Adrenal gland (tissue), 5 donors: ENCODE measurements at regions not wholly inside any gene's neighbourhood (a gene's known extent, or its start where the extent isn't known, plus 50 kb on each side); places are given as distances from the start of the nearest gene placed in this dataset.

Experiments used
- CTCF ChIP-seq, 6 experiments: fragments of 450-650 bp in 4 of 6; fragments of 200-600 bp in 2 of 6; sonication (generic) in 1 of 6; IDR thresholded peaks; 1 replicate in 5 of 6; 2 replicates in 1 of 6; pipeline versions ENCODE4 v1.5.1 to v1.8.0; 2016 to 2021; ENCODE audit warnings: antibody characterized with exemption in 6 of 6, mild to moderate bottlenecking in 2 of 6, moderate library complexity in 1 of 6
- POLR2A ChIP-seq, 2 donors: fragments of 450-650 bp; IDR thresholded peaks; one replicate each; pipeline ENCODE4 v1.6.1; 2017; ENCODE audit warnings: antibody characterized with exemption in 2 of 2, mild to moderate bottlenecking in 2 of 2, moderate library complexity in 1 of 2
- donor health status: DM: no; HTN: no; CAD: no.

- TF ChIP-seq CTCF (IDR thresholded peaks at IDR 0.05) = no peak
- no peak for TF ChIP-seq POLR2A (IDR thresholded peaks at IDR 0.05)
Measured at GRCh38 chr2:129918604-129919003, 60.9 kb upstream of the RAB6C start.
